ENCODE measurements at regions not wholly inside any gene's neighbourhood (a gene's known extent, or its start where the extent isn't known, plus 50 kb on each side); places are given as distances from the start of the nearest gene placed in this dataset.

DNA sequence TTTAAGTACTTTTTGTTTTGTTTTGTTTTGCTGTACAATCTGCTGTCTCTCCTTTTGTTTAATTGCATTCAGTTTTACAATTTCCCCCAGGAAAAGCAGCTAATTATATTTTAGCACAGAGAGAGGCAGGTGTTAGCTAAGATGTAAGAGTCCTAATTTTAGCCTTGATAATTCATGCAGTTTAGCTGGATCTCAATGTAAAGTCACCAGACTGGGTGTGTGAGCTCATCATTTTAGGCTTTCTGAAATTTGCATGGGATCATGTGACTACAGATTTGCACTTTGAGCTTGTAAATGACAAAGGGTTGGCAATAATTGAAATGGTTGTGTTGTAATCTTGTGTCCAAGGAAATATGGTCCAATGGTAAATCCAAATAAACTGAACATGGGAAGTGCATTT lies 68.5 kb downstream of the ETAA1 start:
- TF ChIP-seq, protein P1, sequence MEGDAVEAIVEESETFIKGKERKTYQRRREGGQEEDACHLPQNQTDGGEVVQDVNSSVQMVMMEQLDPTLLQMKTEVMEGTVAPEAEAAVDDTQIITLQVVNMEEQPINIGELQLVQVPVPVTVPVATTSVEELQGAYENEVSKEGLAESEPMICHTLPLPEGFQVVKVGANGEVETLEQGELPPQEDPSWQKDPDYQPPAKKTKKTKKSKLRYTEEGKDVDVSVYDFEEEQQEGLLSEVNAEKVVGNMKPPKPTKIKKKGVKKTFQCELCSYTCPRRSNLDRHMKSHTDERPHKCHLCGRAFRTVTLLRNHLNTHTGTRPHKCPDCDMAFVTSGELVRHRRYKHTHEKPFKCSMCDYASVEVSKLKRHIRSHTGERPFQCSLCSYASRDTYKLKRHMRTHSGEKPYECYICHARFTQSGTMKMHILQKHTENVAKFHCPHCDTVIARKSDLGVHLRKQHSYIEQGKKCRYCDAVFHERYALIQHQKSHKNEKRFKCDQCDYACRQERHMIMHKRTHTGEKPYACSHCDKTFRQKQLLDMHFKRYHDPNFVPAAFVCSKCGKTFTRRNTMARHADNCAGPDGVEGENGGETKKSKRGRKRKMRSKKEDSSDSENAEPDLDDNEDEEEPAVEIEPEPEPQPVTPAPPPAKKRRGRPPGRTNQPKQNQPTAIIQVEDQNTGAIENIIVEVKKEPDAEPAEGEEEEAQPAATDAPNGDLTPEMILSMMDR (conservative IDR thresholded peaks at IDR 0.05; ENCODE audit: low read depth in 2 of 2) = no peak
- no peak for TF ChIP-seq EZH2 (IDR thresholded peaks at IDR 0.05; ENCODE audit: low read depth, unreplicated experiment)
- no peak for TF ChIP-seq EZH2phosphoT487 (IDR thresholded peaks at IDR 0.05; ENCODE audit: unreplicated experiment)
- no peak for TF ChIP-seq ZNF331 (CRISPR knock-in tag; IDR thresholded peaks at IDR 0.05; ENCODE audit: low read depth)
- TF ChIP-seq POLR2AphosphoS5 (IDR thresholded peaks at IDR 0.05; ENCODE audit: low read depth) = no peak
- no peak for TF ChIP-seq ZNF114 (CRISPR knock-in tag; IDR thresholded peaks at IDR 0.05)
